ENCODE measurements at regions not wholly inside any gene's neighbourhood (a gene's known extent, or its start where the extent isn't known, plus 50 kb on each side); places are given as distances from the start of the nearest gene placed in this dataset.

DNA sequence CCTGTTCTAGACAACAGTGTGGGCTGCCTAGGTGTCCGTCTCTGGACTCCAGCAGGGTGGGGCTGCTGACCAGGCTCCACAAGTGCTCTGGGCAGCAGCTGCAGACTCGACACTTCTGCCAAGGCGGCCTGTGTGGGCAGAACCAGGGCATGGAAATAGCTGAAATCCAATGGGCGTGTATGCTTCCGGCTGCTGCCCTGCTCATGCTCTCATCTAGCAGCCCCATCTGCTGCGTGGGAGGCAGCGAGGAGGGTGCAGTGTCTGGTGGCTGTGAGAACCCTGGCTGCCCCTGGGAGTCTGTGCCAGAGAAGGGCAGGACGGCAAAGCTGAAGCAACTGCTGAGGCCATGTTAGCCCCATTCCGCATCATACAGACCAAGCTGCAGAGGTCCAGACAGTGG lies 174.9 kb downstream of the SOX11 start:
- no peak overlapping the region for H3K4me3 Mint-ChIP-seq (ENCODE audit: unreplicated experiment)
- TF ChIP-seq CTCF (IDR thresholded peaks at IDR 0.05) = no peak
- no peaks in the 10 kb centered on the region for H3K27me3 Mint-ChIP-seq (ENCODE audit: unreplicated experiment)
- H3K27ac Mint-ChIP-seq (ENCODE audit: unreplicated experiment) = no peak overlapping the region
- DNase-seq (ENCODE audit: extremely low spot score, unreplicated experiment) = no peak
- peaks cover 5% of the 10 kb centered on the region for H3K9me3 Mint-ChIP-seq (ENCODE audit: unreplicated experiment)
- H3K4me1 Mint-ChIP-seq (ENCODE audit: unreplicated experiment) = no peaks in the 10 kb centered on the region
- H3K36me3 Mint-ChIP-seq (ENCODE audit: unreplicated experiment) = no peaks in the 10 kb centered on the region

GRCh38 chr2:5868931-5869330 lies 176.7 kb downstream of the SOX11 start:
- Mint-ChIP-seq H3K4me3 (ENCODE audit: unreplicated experiment) (no peak overlapping the region), H3K27me3 (ENCODE audit: unreplicated experiment) (no peaks in the 10 kb centered on the region), H3K27ac (ENCODE audit: unreplicated experiment) (no peak overlapping the region), H3K9me3 (ENCODE audit: unreplicated experiment) (peaks cover 14% of the 10 kb centered on the region), H3K4me1 (ENCODE audit: unreplicated experiment) (no peaks in the 10 kb centered on the region), H3K36me3 (ENCODE audit: unreplicated experiment) (no peaks in the 10 kb centered on the region)
- TF ChIP-seq CTCF (IDR thresholded peaks at IDR 0.05) = no peak
- DNase-seq (ENCODE audit: extremely low spot score, unreplicated experiment) = no peak

DNA sequence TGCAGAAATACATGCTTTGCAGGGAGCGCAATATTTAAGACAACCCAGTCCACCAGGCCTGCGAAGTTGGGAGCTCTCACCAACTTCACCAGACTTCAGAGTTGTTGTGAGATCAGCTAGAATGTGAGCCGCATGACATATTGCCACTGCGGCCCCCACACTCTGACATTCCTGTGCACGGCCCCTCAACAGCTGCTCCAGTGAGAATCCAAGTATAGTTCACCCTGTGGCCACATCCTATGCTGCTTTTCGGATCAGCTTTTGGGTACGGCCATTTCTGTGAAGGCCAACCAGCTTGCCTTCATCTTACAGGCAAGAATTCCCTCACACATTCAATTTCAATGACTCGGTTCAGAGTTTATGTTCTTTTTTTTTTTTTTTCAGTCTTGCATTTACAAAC lies 177.8 kb downstream of the SOX11 start:
- H3K27me3 Mint-ChIP-seq (ENCODE audit: unreplicated experiment) = no peaks in the 10 kb centered on the region
- H3K9me3 Mint-ChIP-seq (ENCODE audit: unreplicated experiment) = peaks cover 15% of the 10 kb centered on the region
- H3K4me1 Mint-ChIP-seq (ENCODE audit: unreplicated experiment) = no peaks in the 10 kb centered on the region
- no peak for TF ChIP-seq CTCF (IDR thresholded peaks at IDR 0.05)
- no peak overlapping the region for H3K4me3 Mint-ChIP-seq (ENCODE audit: unreplicated experiment)
- no peak for DNase-seq (ENCODE audit: extremely low spot score, unreplicated experiment)
- no peaks in the 10 kb centered on the region for H3K36me3 Mint-ChIP-seq (ENCODE audit: unreplicated experiment)
- H3K27ac Mint-ChIP-seq (ENCODE audit: unreplicated experiment) = no peak overlapping the region

DNA sequence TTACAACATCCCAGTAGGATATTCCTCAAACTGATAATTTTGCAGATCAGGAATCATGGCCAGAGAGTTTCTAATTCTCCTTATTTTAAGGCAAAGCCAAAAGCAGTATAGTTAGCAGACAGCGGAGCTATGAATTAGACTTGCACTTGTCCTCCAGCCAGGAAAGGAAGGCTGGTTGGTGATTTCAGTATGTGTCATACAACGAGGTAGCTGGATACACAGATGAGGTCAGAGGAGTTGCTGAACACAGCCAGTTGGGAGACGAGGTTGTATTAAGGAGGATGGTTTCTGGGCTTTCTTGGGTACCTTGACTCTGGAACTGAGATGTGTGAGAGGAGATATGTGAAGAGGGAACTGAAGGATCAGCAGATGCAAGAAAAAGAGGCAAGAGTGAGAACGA lies 185.2 kb downstream of the SOX11 start:
- H3K36me3 Mint-ChIP-seq (ENCODE audit: unreplicated experiment) = no peaks in the 10 kb centered on the region
- no peak for DNase-seq (ENCODE audit: extremely low spot score, unreplicated experiment)
- H3K9me3 Mint-ChIP-seq (ENCODE audit: unreplicated experiment) = peaks cover 17% of the 10 kb centered on the region
- no peak overlapping the region for H3K4me3 Mint-ChIP-seq (ENCODE audit: unreplicated experiment)
- no peaks in the 10 kb centered on the region for H3K4me1 Mint-ChIP-seq (ENCODE audit: unreplicated experiment)
- H3K27ac Mint-ChIP-seq (ENCODE audit: unreplicated experiment) = no peak overlapping the region
- H3K27me3 Mint-ChIP-seq (ENCODE audit: unreplicated experiment) = no peaks in the 10 kb centered on the region
- no peak for TF ChIP-seq CTCF (IDR thresholded peaks at IDR 0.05)

- H3K27me3 Mint-ChIP-seq (ENCODE audit: unreplicated experiment) = no peaks in the 10 kb centered on the region
- no peak for DNase-seq (ENCODE audit: extremely low spot score, unreplicated experiment)
- H3K27ac Mint-ChIP-seq (ENCODE audit: unreplicated experiment) = no peak overlapping the region
- no peaks in the 10 kb centered on the region for H3K36me3 Mint-ChIP-seq (ENCODE audit: unreplicated experiment)
- no peak for TF ChIP-seq CTCF (IDR thresholded peaks at IDR 0.05)
- peaks cover 7% of the 10 kb centered on the region for H3K9me3 Mint-ChIP-seq (ENCODE audit: unreplicated experiment)
- no peaks in the 10 kb centered on the region for H3K4me1 Mint-ChIP-seq (ENCODE audit: unreplicated experiment)
- no peak overlapping the region for H3K4me3 Mint-ChIP-seq (ENCODE audit: unreplicated experiment)
Measured at GRCh38 chr2:5885451-5886173, 193.4 kb downstream of the SOX11 start.

Measured in osteocyte (in vitro differentiated cells).